Thyroid gland (tissue), 4 donors: ENCODE measurements at regions not wholly inside any gene's neighbourhood (a gene's known extent, or its start where the extent isn't known, plus 50 kb on each side); places are given as distances from the start of the nearest gene placed in this dataset.

Source experiments
- CTCF ChIP-seq, 6 experiments: fragments of 200-600 bp in 3 of 6; fragments of 450-650 bp in 3 of 6; sonication (generic) in 3 of 6; IDR thresholded peaks; one replicate each; pipeline ENCODE4 v1.5.1; 2016 to 2019; ENCODE audit warnings: antibody characterized with exemption in 6 of 6, mild to moderate bottlenecking in 2 of 6, inconsistent platforms in 1 of 6, moderate library complexity in 1 of 6
- POLR2A ChIP-seq, 2 donors: fragments of 450-650 bp; IDR thresholded peaks; one replicate each; pipeline ENCODE4 v1.6.1; 2017; ENCODE audit warnings: antibody characterized with exemption in 2 of 2, mild to moderate bottlenecking in 2 of 2, moderate library complexity in 1 of 2

GRCh38 chr1:81662913-81663526 is 137.7 kb upstream of the ADGRL2 start:
- TF ChIP-seq CTCF (IDR thresholded peaks at IDR 0.05) (no peak), POLR2A (IDR thresholded peaks at IDR 0.05) (no peak)
